ENCODE measurements at regions not wholly inside any gene's neighbourhood (a gene's known extent, or its start where the extent isn't known, plus 50 kb on each side); places are given as distances from the start of the nearest gene placed in this dataset.

DNA sequence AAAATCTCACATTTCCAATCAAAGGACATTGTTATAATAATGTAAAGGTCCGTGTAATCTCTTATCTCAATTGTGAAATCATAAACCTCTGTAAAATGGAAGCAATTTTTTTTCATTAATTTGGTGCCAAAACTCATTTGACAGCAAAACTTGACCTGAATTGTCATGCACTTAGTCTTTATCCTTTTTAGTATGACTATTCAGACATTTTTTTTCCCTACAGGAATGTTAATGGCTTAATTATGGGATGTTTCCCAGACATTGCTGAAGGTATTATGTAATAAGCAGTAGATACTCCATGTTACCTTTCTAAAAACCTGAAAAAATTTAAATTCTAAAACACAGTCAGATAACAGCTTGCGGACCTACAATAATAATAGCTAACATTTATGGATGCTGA is 228.9 kb downstream of the LHFPL1 start:
- TF ChIP-seq CTCF (conservative IDR thresholded peaks at IDR 0.05; ENCODE audit: low read depth, low read length) (no peak), EZH2 (IDR thresholded peaks at IDR 0.05; ENCODE audit: low read length, unreplicated experiment) (no peak), EZH2phosphoT487 (IDR thresholded peaks at IDR 0.05; ENCODE audit: borderline replicate concordance, low read length) (no peak)

All from PC-3 (cell line).